HL-60 (cell line): ENCODE measurements at regions not wholly inside any gene's neighbourhood (a gene's known extent, or its start where the extent isn't known, plus 50 kb on each side); places are given as distances from the start of the nearest gene placed in this dataset.

ENCODE experiments used
- DNase-seq, 2 experiments: peaks; one replicate each; pipeline ENCODE4 v3.0.0-alpha.2; 2010 to 2020; ENCODE audit warnings: low read depth in 1 of 2, low spot score in 1 of 2
- H3K27ac ChIP-seq: fragments of 250-450 bp; sonication (Bioruptor Pico); replicated peaks from 2 replicates; pipeline ENCODE4 v1.5.1; 2020; ENCODE audit warnings: mild to moderate bottlenecking, moderate library complexity
- H3K27me3 ChIP-seq: fragments of 250-450 bp; sonication (Bioruptor Pico); 2 replicates; pipeline ENCODE4 v1.5.1; 2021; ENCODE audit warnings: mild to moderate bottlenecking, moderate library complexity; ENCODE audit not compliant: insufficient read depth, poor library complexity, severe bottlenecking
- H3K4me3 ChIP-seq: replicated peaks from 2 replicates; pipeline ENCODE4 v1.5.1; 2011; ENCODE audit warnings: mild to moderate bottlenecking, control low read depth, low read length; ENCODE audit not compliant: insufficient read depth
- GABPA ChIP-seq: IDR thresholded peaks from 2 replicates; pipeline ENCODE4 v1.6.1; 2012; ENCODE audit warnings: low read depth
- POLR2AphosphoS5 ChIP-seq: IDR thresholded peaks from 2 replicates; pipeline ENCODE4 v1.6.1; 2012; ENCODE audit warnings: low read depth
- SPI1 ChIP-seq: IDR thresholded peaks from 2 replicates; pipeline ENCODE4 v1.6.1; 2012; ENCODE audit warnings: low read depth, mild to moderate bottlenecking, borderline replicate concordance
- TF ChIP-seq, protein P1 (sequence below): IDR thresholded peaks from 2 replicates; pipeline ENCODE4 v1.6.1; 2012; ENCODE audit warnings: low read depth; ENCODE audit not compliant: insufficient replicate concordance
- TF ChIP-seq, protein P2 (sequence below): IDR thresholded peaks from one replicate; pipeline ENCODE4 v1.5.1; 2011; ENCODE audit warnings: low read length, control low read depth, inconsistent platforms; ENCODE audit not compliant: insufficient read depth

DNA sequence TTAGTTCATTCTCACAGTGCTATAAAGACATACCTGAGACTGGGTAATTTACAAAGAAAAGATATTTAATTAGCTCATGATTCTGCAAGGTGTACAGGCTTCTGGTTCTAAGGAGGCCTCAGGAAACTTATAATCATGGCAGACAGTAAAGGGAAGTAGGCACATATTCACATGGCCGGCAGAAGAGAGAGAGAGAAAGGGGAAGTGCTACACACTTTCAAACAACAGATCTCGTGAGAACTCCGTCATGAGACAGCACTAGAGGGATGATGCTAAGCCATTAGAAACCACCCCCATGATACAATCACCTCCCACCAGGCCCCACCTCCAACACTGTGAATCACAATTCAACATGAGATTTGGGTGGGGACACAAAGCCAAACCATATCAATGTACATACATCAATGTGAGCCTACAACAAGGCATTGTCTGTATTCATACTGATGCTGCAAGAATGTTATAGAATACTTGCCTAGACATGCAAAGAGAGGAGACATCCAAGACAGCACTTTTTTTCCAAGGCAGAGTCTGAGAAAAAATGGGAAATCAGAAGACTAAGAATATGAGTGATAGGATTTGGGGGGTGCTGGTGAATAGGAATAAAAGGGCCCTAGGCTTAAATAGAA lies 114.8 kb upstream of the XYLT1 start:
- peak; percentile 21 to 45 for DNase-seq
- H3K4me3 ChIP-seq, result no peak overlapping the region
- H3K27me3 ChIP-seq, result no peaks in the 10 kb centered on the region
- H3K27ac ChIP-seq, result no peak overlapping the region
- TF ChIP-seq POLR2AphosphoS5 (no peak), SPI1 (peak; percentile 95), GABPA (no peak)
- TF ChIP-seq, protein P1, sequence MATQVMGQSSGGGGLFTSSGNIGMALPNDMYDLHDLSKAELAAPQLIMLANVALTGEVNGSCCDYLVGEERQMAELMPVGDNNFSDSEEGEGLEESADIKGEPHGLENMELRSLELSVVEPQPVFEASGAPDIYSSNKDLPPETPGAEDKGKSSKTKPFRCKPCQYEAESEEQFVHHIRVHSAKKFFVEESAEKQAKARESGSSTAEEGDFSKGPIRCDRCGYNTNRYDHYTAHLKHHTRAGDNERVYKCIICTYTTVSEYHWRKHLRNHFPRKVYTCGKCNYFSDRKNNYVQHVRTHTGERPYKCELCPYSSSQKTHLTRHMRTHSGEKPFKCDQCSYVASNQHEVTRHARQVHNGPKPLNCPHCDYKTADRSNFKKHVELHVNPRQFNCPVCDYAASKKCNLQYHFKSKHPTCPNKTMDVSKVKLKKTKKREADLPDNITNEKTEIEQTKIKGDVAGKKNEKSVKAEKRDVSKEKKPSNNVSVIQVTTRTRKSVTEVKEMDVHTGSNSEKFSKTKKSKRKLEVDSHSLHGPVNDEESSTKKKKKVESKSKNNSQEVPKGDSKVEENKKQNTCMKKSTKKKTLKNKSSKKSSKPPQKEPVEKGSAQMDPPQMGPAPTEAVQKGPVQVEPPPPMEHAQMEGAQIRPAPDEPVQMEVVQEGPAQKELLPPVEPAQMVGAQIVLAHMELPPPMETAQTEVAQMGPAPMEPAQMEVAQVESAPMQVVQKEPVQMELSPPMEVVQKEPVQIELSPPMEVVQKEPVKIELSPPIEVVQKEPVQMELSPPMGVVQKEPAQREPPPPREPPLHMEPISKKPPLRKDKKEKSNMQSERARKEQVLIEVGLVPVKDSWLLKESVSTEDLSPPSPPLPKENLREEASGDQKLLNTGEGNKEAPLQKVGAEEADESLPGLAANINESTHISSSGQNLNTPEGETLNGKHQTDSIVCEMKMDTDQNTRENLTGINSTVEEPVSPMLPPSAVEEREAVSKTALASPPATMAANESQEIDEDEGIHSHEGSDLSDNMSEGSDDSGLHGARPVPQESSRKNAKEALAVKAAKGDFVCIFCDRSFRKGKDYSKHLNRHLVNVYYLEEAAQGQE, result no peak

GRCh38 chr16:17578981-17579874 lies 108.5 kb upstream of the XYLT1 start:
- H3K4me3 ChIP-seq, result no peak overlapping the region
- H3K27ac ChIP-seq, result no peak overlapping the region
- H3K27me3 ChIP-seq, result no peaks in the 10 kb centered on the region
- TF ChIP-seq, protein P1, result no peak
- TF ChIP-seq, protein P2, sequence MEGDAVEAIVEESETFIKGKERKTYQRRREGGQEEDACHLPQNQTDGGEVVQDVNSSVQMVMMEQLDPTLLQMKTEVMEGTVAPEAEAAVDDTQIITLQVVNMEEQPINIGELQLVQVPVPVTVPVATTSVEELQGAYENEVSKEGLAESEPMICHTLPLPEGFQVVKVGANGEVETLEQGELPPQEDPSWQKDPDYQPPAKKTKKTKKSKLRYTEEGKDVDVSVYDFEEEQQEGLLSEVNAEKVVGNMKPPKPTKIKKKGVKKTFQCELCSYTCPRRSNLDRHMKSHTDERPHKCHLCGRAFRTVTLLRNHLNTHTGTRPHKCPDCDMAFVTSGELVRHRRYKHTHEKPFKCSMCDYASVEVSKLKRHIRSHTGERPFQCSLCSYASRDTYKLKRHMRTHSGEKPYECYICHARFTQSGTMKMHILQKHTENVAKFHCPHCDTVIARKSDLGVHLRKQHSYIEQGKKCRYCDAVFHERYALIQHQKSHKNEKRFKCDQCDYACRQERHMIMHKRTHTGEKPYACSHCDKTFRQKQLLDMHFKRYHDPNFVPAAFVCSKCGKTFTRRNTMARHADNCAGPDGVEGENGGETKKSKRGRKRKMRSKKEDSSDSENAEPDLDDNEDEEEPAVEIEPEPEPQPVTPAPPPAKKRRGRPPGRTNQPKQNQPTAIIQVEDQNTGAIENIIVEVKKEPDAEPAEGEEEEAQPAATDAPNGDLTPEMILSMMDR, result peak; percentile 89
- TF ChIP-seq SPI1 (no peak), GABPA (no peak)
- DNase-seq, result peak; percentile 39 to 64

DNA sequence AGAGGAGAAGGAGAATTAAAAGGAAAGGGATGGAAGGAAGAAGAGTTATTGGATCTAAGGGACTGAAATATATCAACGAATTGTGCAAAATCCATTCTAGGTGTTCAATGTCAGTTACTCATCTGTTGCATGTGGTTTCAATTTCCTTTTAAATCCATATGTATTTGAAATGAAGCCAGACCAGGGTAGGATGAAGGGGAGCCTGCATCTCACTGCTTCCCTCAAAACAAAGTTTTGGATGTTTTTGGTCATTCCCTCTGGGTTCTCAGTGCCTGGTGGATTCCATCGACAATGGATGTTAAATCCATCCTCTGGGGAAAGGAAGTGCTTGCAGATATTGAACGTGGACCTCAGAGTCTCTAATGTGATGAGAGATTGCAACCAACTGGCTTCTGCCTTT lies 103.5 kb upstream of the XYLT1 start:
- no peaks in the 10 kb centered on the region for H3K27me3 ChIP-seq
- no peak overlapping the region for H3K27ac ChIP-seq
- DNase-seq, result no peak
- no peak overlapping the region for H3K4me3 ChIP-seq
- TF ChIP-seq, protein P2, result no peak

- H3K27ac ChIP-seq, result no peak overlapping the region
- TF ChIP-seq, protein P1, result no peak
- TF ChIP-seq GABPA (no peak), POLR2AphosphoS5 (no peak), SPI1 (no peak)
- TF ChIP-seq, protein P2, result no peak
- H3K4me3 ChIP-seq, result no peak overlapping the region
These were observed 101.4 kb upstream of the XYLT1 start for GRCh38 chr16:17572145-17572544.

More at GRCh38 chr16:17572145-17572544, 101.4 kb upstream of the XYLT1 start:
- DNase-seq, result no peak
- H3K27me3 ChIP-seq, result no peaks in the 10 kb centered on the region
